Activated CD8-positive, alpha-beta memory T cell treated with anti-CD3 and anti-CD28 coated beads for 4 hours (primary cell): ENCODE measurements at regions not wholly inside any gene's neighbourhood (a gene's known extent, or its start where the extent isn't known, plus 50 kb on each side); places are given as distances from the start of the nearest gene placed in this dataset.

ENCODE experiments used
- DNase-seq, 2 donors: peaks; one replicate each; pipeline ENCODE4 v3.0.0-alpha.2; 2020; ENCODE audit warnings: low read depth in 2 of 2

- DNase-seq, result no peak
Measured at GRCh38 chr13:111537115-111537728, 216.8 kb downstream of the TEX29 start.

- DNase-seq, result no peak
Measured at GRCh38 chr13:111537843-111538499, 217.5 kb downstream of the TEX29 start.

- DNase-seq, result no peak
Measured at GRCh38 chr13:111539252-111539651, 218.8 kb downstream of the TEX29 start.

GRCh38 chr13:111539791-111540446 lies 219.5 kb downstream of the TEX29 start:
- DNase-seq, result no peak

- DNase-seq, result no peak
Measured at GRCh38 chr13:111540486-111540885, 220.0 kb downstream of the TEX29 start.

GRCh38 chr13:111541345-111541744 lies 220.9 kb downstream of the TEX29 start:
- DNase-seq, result no peak

GRCh38 chr13:111541752-111542529 lies 221.5 kb downstream of the TEX29 start:
- DNase-seq, result no peak

GRCh38 chr13:111542530-111543341 lies 222.3 kb downstream of the TEX29 start:
- DNase-seq, result no peak

GRCh38 chr13:111546921-111547675 lies 226.7 kb downstream of the TEX29 start:
- DNase-seq, result no peak

- DNase-seq, result no peak
Measured at GRCh38 chr13:111547726-111548273, 227.4 kb downstream of the TEX29 start.

GRCh38 chr13:111548301-111548700 lies 227.9 kb downstream of the TEX29 start:
- no peak for DNase-seq

- DNase-seq, result no peak
Measured at GRCh38 chr13:111548805-111549204, 228.4 kb downstream of the TEX29 start.

- no peak for DNase-seq
Measured at GRCh38 chr13:111549464-111549863, 229.0 kb downstream of the TEX29 start.

GRCh38 chr13:111550062-111550461 lies 229.6 kb downstream of the TEX29 start:
- DNase-seq, result no peak

- DNase-seq, result no peak
Measured at GRCh38 chr13:111551204-111551820, 230.9 kb downstream of the TEX29 start.

GRCh38 chr13:111552891-111553655 lies 232.6 kb downstream of the TEX29 start:
- DNase-seq, result no peak

GRCh38 chr13:111554539-111555267 lies 234.3 kb downstream of the TEX29 start:
- DNase-seq, result no peak

GRCh38 chr13:111555268-111555808 lies 234.9 kb downstream of the TEX29 start:
- DNase-seq, result no peak
